DND-41 (cell line): ENCODE measurements at regions not wholly inside any gene's neighbourhood (a gene's known extent, or its start where the extent isn't known, plus 50 kb on each side); places are given as distances from the start of the nearest gene placed in this dataset.
"Not testable (repeated sequence)": the region's sequence is repeated elsewhere in the genome, so short reads cannot be mapped to it uniquely, and the experiment has no call there.

Source experiments
- ATAC-seq: fragments of 200-7000 bp; cut with Tn5 transposase; 3 replicates; pipeline ENCODE4 v1.9.1; 2021; ENCODE audit warnings: low read depth; ENCODE audit not compliant: insufficient read depth
- DNase-seq: peaks from one replicate; pipeline ENCODE4 v3.0.0-alpha.2; 2020
- H2AFZ ChIP-seq: 2 replicates; pipeline ENCODE4 v1.6.0; 2012; ENCODE audit warnings: low read depth, low read length
- H3K27ac ChIP-seq: 2 replicates; pipeline ENCODE4 v1.5.1; 2012; ENCODE audit warnings: low read length, inconsistent platforms
- H3K27me3 ChIP-seq: fragments of 200-600 bp; sonication (generic); 2 replicates; pipeline ENCODE4 v1.6.0; 2012; ENCODE audit warnings: low read length, mild to moderate bottlenecking, inconsistent platforms; ENCODE audit not compliant: insufficient read depth, poor library complexity
- H3K36me3 ChIP-seq: 2 replicates; pipeline ENCODE4 v1.5.1; 2012; ENCODE audit warnings: low read length, inconsistent platforms; ENCODE audit not compliant: insufficient read depth
- H3K4me1 ChIP-seq: 2 replicates; pipeline ENCODE4 v1.5.1; 2012; ENCODE audit warnings: mild to moderate bottlenecking, low read length; ENCODE audit not compliant: insufficient read depth
- H3K4me2 ChIP-seq: 2 replicates; pipeline ENCODE4 v1.6.0; 2012; ENCODE audit warnings: mild to moderate bottlenecking, moderate library complexity, low read length, inconsistent platforms; ENCODE audit not compliant: insufficient read depth
- H3K4me3 ChIP-seq, 2 experiments: fragments of 200-600 bp in 1 of 2; shearing (Covaris generic) in 1 of 2; 2 replicates each; pipeline ENCODE4 v1.5.1; 2012 to 2016; ENCODE audit warnings: inconsistent platforms in 2 of 2, low read length in 2 of 2, mild to moderate bottlenecking in 2 of 2, low read depth in 1 of 2, moderate library complexity in 1 of 2
- H3K79me2 ChIP-seq: 2 replicates; pipeline ENCODE4 v1.6.0; 2012; ENCODE audit warnings: low read length, inconsistent platforms; ENCODE audit not compliant: insufficient read depth
- H3K9ac ChIP-seq: 2 replicates; pipeline ENCODE4 v1.6.0; 2012; ENCODE audit warnings: low read depth, mild to moderate bottlenecking, inconsistent platforms, low read length, moderate library complexity
- H3K9me3 ChIP-seq: 2 replicates; pipeline ENCODE4 v1.5.1; 2012; ENCODE audit warnings: low read length, moderate library complexity, mild to moderate bottlenecking, inconsistent platforms; ENCODE audit not compliant: insufficient read depth, severe bottlenecking
- H4K20me1 ChIP-seq: 2 replicates; pipeline ENCODE4 v1.6.0; 2012; ENCODE audit warnings: low read length; ENCODE audit not compliant: insufficient read depth
- EZH2 ChIP-seq: IDR thresholded peaks from 3 replicates; pipeline ENCODE4 v1.6.1; 2012; ENCODE audit warnings: borderline replicate concordance, low read depth, mild to moderate bottlenecking, moderate library complexity, low read length, inconsistent platforms; ENCODE audit not compliant: severe bottlenecking
- TF ChIP-seq, protein P1 (sequence below): IDR thresholded peaks from 2 replicates; pipeline ENCODE4 v1.5.1; 2012; ENCODE audit warnings: borderline replicate concordance, low read length, moderate library complexity, mild to moderate bottlenecking; ENCODE audit not compliant: poor library complexity, severe bottlenecking; ENCODE audit errors: extremely low read depth

DNA sequence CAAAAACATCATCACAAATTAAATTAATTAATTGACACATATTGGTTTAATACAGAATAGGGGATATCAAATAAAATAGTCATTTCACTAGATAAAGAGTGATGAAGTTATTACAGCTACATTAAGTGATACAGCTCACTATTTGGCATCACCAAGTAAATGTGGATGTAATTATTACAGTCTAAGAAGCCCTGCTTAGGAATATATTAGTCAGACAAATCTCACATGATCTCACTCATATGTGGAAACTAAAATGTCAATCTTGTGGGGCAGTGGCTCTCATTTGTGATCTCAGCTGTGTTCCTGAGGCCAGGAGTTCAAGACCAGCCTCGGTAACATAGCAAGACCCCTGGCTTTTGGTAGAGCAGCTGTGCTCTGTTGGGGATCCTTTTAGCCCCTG, 233.4 kb upstream of the RGMB start:
- Histone ChIP-seq H3K9ac (no peak overlapping the region), H3K36me3 (no peaks in the 10 kb centered on the region), H3K27ac (no peak overlapping the region), H3K4me1 (no peaks in the 10 kb centered on the region), H3K9me3 (peaks cover 8% of the 10 kb centered on the region), H3K79me2 (no peaks in the 10 kb centered on the region), H3K4me3 (no peak overlapping the region), H3K4me2 (no peak overlapping the region), H4K20me1 (no peaks in the 10 kb centered on the region), H2AFZ (no peak overlapping the region), H3K27me3 (no peaks in the 10 kb centered on the region)
- DNase-seq (no peak), ATAC-seq (no peak)
- TF ChIP-seq, protein P1, sequence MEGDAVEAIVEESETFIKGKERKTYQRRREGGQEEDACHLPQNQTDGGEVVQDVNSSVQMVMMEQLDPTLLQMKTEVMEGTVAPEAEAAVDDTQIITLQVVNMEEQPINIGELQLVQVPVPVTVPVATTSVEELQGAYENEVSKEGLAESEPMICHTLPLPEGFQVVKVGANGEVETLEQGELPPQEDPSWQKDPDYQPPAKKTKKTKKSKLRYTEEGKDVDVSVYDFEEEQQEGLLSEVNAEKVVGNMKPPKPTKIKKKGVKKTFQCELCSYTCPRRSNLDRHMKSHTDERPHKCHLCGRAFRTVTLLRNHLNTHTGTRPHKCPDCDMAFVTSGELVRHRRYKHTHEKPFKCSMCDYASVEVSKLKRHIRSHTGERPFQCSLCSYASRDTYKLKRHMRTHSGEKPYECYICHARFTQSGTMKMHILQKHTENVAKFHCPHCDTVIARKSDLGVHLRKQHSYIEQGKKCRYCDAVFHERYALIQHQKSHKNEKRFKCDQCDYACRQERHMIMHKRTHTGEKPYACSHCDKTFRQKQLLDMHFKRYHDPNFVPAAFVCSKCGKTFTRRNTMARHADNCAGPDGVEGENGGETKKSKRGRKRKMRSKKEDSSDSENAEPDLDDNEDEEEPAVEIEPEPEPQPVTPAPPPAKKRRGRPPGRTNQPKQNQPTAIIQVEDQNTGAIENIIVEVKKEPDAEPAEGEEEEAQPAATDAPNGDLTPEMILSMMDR = no peak
- TF ChIP-seq EZH2 = no peak

DNA sequence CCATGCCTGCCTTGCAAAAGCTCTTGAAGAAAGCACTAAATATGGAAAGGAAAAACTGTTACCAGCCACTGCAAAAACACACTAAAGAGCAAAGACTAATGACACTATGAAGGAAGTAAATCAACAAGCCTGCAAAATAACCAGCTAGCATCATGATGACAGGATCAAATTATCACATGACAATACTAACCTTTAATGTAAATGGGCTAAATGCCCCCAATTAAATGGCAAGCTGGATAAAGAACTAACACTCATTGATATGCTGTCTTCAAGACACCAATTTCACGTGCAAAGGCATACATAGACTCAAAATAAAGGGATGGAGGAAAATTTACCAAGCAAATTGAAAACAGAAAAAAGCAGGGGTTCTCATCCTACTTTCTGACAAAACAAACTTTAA, 231.8 kb upstream of the RGMB start:
- no peak overlapping the region for H3K27ac ChIP-seq

DNA sequence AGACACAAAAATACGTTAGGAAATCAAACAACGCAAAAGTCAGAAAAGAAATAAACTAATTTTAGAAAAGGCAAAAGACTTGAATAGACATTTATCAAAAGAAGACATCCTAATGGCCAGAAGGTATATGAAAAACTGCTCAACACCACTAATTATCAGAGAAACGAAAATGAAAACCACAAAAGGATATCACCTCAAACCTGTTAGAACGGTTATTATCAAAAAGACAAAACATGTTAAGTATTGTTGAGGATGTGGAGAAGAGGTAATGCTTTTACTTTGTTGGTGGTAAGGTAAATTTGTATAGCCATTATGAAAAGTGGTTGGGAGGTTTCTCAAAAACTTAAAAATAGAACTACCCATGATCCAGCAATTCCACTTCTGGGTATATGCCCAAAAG, 230.0 kb upstream of the RGMB start:
- no peaks in the 10 kb centered on the region for H3K27me3 ChIP-seq
- H3K9ac ChIP-seq = no peak overlapping the region
- H3K4me2 ChIP-seq = no peak overlapping the region
- H2AFZ ChIP-seq = no peak overlapping the region
- H3K36me3 ChIP-seq = no peaks in the 10 kb centered on the region
- H3K4me3 ChIP-seq = no peak overlapping the region
- TF ChIP-seq, protein P1 = no peak
- no peak for TF ChIP-seq EZH2
- H3K9me3 ChIP-seq = peaks cover 8% of the 10 kb centered on the region
- no peak overlapping the region for H3K27ac ChIP-seq
- ATAC-seq (no peak), DNase-seq (no peak)
- H4K20me1 ChIP-seq = no peaks in the 10 kb centered on the region
- H3K79me2 ChIP-seq = no peaks in the 10 kb centered on the region
- no peaks in the 10 kb centered on the region for H3K4me1 ChIP-seq

More for the DNA sequence above, 231.8 kb upstream of the RGMB start:
- TF ChIP-seq, protein P1 = no peak
- no peak for TF ChIP-seq EZH2
- Histone ChIP-seq H4K20me1 (no peaks in the 10 kb centered on the region), H3K4me3 (no peak overlapping the region), H3K9ac (no peak overlapping the region), H3K36me3 (no peaks in the 10 kb centered on the region), H3K27me3 (no peaks in the 10 kb centered on the region), H3K9me3 (peaks cover 8% of the 10 kb centered on the region), H3K79me2 (no peaks in the 10 kb centered on the region), H3K4me1 (no peaks in the 10 kb centered on the region), H3K4me2 (no peak overlapping the region), H2AFZ (no peak overlapping the region)
- no peak for DNase-seq
- no peak for ATAC-seq

DNA sequence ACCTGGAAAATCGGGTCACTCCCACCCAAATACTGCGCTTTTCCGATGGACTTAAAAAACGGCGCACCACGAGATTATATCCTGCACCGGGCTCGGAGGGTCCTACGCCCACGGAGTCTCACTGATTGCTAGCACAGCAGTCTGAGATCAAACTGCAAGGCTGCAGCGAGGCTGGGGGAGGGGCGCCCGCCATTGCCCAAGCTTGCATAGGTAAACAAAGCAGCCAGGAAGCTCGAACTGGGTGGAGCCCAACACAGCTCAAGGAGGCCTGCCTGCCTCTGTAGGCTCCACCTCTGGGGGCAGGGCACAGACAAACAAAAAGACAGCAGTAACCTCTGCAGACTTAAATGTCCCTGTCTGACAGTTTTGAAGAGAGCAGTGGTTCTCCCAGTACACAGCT, 226.5 kb upstream of the RGMB start:
- H3K27ac ChIP-seq, H3K9me3 ChIP-seq, ATAC-seq, H3K79me2 ChIP-seq, H2AFZ ChIP-seq, H3K4me2 ChIP-seq, H3K27me3 ChIP-seq, H3K36me3 ChIP-seq, H4K20me1 ChIP-seq, H3K9ac ChIP-seq, DNase-seq, H3K4me3 ChIP-seq, H3K4me1 ChIP-seq: not testable (repeated sequence)
